Prostate gland (tissue), 2 donors: ENCODE measurements at regions not wholly inside any gene's neighbourhood (a gene's known extent, or its start where the extent isn't known, plus 50 kb on each side); places are given as distances from the start of the nearest gene placed in this dataset.

ENCODE experiments used
- POLR2A ChIP-seq: fragments of 450-650 bp; IDR thresholded peaks from one replicate; pipeline ENCODE4 v1.6.1; 2016; ENCODE audit warnings: antibody characterized with exemption, mild to moderate bottlenecking
- POLR2AphosphoS5 ChIP-seq: sonication (generic); formaldehyde crosslinking; IDR thresholded peaks from one replicate; pipeline ENCODE4 v1.6.1; 2017; ENCODE audit warnings: antibody characterized with exemption
- TF ChIP-seq, protein P1 (sequence below), 4 experiments: fragments of 200-600 bp in 2 of 4; fragments of 450-650 bp in 2 of 4; sonication (generic) in 2 of 4; IDR thresholded peaks; 1 replicate in 3 of 4; 2 replicates in 1 of 4; pipeline ENCODE4 v1.5.1; 2016 to 2019; ENCODE audit warnings: antibody characterized with exemption in 4 of 4, mild to moderate bottlenecking in 2 of 4, moderate library complexity in 2 of 4

DNA sequence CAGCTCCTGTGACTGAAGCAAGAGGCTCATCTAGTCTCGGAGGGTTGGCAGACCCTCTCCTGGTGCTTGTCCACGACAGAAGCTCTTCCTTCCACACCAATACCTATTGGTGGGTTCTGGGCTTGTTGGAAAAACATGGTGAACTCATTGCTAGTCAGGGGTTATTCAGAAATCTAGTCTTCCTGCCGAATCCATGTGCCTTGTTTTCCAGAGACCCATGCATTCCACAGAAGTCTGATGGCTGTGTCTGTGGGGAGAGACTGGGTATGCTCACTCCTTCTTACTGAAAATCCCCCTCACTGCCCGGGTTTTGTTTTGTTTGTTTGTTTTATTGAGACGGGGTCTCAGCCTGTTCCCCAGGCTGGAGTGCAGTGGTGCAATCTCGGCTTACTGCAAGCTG lies 138.3 kb downstream of the DNAJB6 start:
- TF ChIP-seq, protein P1, sequence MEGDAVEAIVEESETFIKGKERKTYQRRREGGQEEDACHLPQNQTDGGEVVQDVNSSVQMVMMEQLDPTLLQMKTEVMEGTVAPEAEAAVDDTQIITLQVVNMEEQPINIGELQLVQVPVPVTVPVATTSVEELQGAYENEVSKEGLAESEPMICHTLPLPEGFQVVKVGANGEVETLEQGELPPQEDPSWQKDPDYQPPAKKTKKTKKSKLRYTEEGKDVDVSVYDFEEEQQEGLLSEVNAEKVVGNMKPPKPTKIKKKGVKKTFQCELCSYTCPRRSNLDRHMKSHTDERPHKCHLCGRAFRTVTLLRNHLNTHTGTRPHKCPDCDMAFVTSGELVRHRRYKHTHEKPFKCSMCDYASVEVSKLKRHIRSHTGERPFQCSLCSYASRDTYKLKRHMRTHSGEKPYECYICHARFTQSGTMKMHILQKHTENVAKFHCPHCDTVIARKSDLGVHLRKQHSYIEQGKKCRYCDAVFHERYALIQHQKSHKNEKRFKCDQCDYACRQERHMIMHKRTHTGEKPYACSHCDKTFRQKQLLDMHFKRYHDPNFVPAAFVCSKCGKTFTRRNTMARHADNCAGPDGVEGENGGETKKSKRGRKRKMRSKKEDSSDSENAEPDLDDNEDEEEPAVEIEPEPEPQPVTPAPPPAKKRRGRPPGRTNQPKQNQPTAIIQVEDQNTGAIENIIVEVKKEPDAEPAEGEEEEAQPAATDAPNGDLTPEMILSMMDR (IDR thresholded peaks at IDR 0.05), result no peak
- TF ChIP-seq POLR2A (no peak), POLR2AphosphoS5 (no peak)
